ENCODE measurements at regions not wholly inside any gene's neighbourhood (a gene's known extent, or its start where the extent isn't known, plus 50 kb on each side); places are given as distances from the start of the nearest gene placed in this dataset.

DNA sequence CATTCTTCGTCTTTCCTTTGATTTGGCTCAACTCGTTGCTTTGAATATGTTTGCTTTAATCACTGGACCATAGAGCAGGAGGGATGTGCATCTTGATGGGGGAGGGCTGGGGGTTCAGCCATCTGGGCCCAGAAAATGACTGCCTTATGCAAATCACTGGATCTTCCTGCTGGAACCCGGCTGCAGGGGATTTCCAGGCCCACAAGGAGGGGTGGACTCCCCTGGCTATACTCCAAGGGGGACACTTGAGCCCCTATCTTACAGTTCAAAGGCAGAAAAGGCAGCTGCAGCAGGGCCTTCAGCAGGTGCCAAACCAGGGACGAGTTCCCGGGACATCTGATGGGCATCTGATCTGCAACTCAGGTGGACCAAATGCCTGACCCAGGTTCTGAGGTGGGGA, 122.5 kb downstream of the DICER1 start:
- no peaks in the 10 kb centered on the region for H3K4me1 Mint-ChIP-seq (ENCODE audit: low read depth, unreplicated experiment)
- BruUV-seq (replicated peaks) = no TSS peak
- H3K4me3 Mint-ChIP-seq (ENCODE audit: low read depth, unreplicated experiment) = no peak overlapping the region
- CTCF ChIA-PET = no interaction called here
- H3K9me3 Mint-ChIP-seq (ENCODE audit: low read depth, unreplicated experiment) = peaks cover 2% of the 10 kb centered on the region
- DNase-seq = no peak
- H3K36me3 Mint-ChIP-seq (ENCODE audit: insufficient read depth, unreplicated experiment) = no peaks in the 10 kb centered on the region
- TF ChIP-seq, protein P1, sequence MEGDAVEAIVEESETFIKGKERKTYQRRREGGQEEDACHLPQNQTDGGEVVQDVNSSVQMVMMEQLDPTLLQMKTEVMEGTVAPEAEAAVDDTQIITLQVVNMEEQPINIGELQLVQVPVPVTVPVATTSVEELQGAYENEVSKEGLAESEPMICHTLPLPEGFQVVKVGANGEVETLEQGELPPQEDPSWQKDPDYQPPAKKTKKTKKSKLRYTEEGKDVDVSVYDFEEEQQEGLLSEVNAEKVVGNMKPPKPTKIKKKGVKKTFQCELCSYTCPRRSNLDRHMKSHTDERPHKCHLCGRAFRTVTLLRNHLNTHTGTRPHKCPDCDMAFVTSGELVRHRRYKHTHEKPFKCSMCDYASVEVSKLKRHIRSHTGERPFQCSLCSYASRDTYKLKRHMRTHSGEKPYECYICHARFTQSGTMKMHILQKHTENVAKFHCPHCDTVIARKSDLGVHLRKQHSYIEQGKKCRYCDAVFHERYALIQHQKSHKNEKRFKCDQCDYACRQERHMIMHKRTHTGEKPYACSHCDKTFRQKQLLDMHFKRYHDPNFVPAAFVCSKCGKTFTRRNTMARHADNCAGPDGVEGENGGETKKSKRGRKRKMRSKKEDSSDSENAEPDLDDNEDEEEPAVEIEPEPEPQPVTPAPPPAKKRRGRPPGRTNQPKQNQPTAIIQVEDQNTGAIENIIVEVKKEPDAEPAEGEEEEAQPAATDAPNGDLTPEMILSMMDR (IDR thresholded peaks at IDR 0.05; ENCODE audit: unreplicated experiment) = no peak
- no peak overlapping the region for H3K27ac Mint-ChIP-seq (ENCODE audit: unreplicated experiment)
- peaks cover 56% of the 10 kb centered on the region for H3K27me3 Mint-ChIP-seq (ENCODE audit: unreplicated experiment)
- intact Hi-C loops (cut with micrococcal nuclease; ENCODE audit: unreplicated experiment) = no loop called here

DNA sequence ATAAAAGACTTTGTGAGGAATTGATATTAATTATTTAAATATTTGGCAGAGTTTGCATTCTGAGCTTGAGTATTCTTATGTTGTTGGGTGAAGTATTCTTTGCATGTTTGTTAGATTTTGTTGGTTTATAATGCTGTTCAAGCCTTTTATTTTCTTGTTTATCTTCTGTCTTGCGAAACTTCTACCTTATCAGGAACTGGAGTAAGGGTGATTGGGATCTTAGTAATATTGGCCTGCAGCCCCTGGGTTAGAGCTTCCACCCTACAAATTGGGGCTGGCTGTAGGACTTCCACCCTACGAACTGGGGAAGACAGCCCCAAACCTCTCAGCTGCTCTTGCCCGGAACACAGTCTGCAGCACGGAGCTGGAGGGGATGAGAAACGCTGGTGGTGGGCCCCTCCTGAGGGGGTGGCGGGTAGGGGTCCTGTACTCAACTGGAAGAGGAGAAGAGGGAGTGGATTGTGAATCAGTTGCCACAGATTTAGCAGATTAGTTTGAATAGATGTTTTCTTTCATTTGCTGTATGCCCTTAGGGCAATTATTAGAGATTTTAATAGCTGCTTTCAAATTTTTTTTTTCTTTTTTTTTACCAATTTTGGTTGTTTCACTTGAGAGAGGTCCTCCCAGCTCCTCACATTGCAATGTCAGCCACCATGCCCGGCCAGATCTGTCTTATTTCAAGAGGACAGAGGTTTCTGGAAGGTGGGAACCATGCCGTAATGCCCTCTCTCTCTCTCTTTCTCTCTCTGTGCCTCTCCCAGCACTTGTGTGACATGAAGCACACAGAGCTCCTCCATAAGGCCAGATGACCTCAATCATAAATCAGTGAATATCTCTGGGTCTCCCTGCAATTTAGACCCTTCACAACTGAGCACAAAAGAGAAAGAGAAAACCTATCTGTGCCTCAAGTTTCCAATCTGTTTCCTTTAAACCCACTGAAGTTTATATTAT, 123.4 kb downstream of the DICER1 start:
- Mint-ChIP-seq H3K4me1 (ENCODE audit: low read depth, unreplicated experiment) (no peaks in the 10 kb centered on the region), H3K4me3 (ENCODE audit: low read depth, unreplicated experiment) (no peak overlapping the region), H3K36me3 (ENCODE audit: insufficient read depth, unreplicated experiment) (no peaks in the 10 kb centered on the region), H3K9me3 (ENCODE audit: low read depth, unreplicated experiment) (peaks cover 2% of the 10 kb centered on the region), H3K27me3 (ENCODE audit: unreplicated experiment) (peaks cover 56% of the 10 kb centered on the region), H3K27ac (ENCODE audit: unreplicated experiment) (no peak overlapping the region)
- CTCF ChIA-PET = no interaction called here
- DNase-seq = no peak
- intact Hi-C loops (cut with micrococcal nuclease; ENCODE audit: unreplicated experiment) = no loop called here
- BruUV-seq (replicated peaks) = no TSS peak
- TF ChIP-seq, protein P1 (IDR thresholded peaks at IDR 0.05; ENCODE audit: unreplicated experiment) = no peak

DNA sequence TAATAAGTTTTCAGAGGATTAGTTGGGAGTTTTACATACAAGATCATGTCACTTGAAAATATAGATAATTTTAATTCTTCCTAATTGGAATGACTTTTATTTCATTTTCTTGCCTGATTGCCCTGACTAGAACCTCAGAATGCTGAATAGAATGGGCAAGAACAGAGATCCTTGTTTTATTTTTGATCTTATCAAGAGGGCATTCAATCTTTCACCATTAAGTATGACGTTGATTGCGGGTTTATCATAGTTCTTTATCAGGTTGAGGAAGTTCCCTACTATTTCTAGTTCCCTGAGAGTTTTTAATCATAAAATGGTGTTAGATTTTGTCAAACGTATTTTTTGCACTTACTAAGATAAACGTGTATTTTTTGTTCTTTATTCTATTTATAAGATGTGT, 124.3 kb downstream of the DICER1 start:
- intact Hi-C loops (cut with micrococcal nuclease; ENCODE audit: unreplicated experiment) = no loop called here
- TF ChIP-seq, protein P1 (IDR thresholded peaks at IDR 0.05; ENCODE audit: unreplicated experiment) = no peak
- H3K36me3 Mint-ChIP-seq (ENCODE audit: insufficient read depth, unreplicated experiment) = no peaks in the 10 kb centered on the region

DNA sequence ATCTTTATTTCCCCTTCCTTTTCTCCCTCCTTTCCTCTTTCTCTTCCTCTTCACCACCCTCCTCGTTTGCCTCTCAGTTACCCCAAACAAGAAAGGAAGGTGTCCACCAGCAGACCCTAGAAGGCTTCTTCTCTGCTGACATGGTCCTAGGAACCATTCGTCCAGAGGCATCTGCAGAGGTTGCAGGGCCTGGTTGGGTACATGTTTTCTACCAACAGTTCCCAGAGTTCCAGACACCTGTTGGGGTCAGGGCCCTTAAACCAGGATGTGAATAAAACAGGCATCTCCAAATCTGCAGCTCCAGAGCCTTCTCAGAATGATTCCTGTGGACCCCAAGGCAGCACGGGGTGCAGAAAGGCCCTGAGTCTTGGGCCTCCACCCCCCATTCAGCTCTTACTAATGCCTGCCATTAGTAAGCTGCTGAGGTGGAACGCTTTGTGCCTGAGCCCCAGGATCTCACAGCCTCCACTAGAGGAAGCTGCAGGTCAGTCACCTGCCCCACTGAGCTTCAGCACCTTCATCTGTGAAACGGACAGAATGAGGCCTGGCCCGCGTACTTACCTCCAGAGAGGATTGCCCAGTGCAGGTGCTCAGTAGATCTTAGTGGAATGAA, 130.4 kb downstream of the DICER1 start:
- DNase-seq = no peak
- Mint-ChIP-seq H3K36me3 (ENCODE audit: insufficient read depth, unreplicated experiment) (no peaks in the 10 kb centered on the region), H3K4me1 (ENCODE audit: low read depth, unreplicated experiment) (no peaks in the 10 kb centered on the region), H3K27ac (ENCODE audit: unreplicated experiment) (no peak overlapping the region), H3K9me3 (ENCODE audit: low read depth, unreplicated experiment) (no peaks in the 10 kb centered on the region), H3K27me3 (ENCODE audit: unreplicated experiment) (peaks cover 61% of the 10 kb centered on the region), H3K4me3 (ENCODE audit: low read depth, unreplicated experiment) (no peak overlapping the region)
- BruUV-seq (replicated peaks) = no TSS peak
- CTCF ChIA-PET = no interaction called here
- intact Hi-C loops (cut with micrococcal nuclease; ENCODE audit: unreplicated experiment) = no loop called here
- TF ChIP-seq, protein P1 (IDR thresholded peaks at IDR 0.05; ENCODE audit: unreplicated experiment) = no peak

More for the DNA sequence above, 124.3 kb downstream of the DICER1 start:
- peaks cover 56% of the 10 kb centered on the region for H3K27me3 Mint-ChIP-seq (ENCODE audit: unreplicated experiment)
- DNase-seq = no peak
- BruUV-seq (replicated peaks) = no TSS peak
- no peaks in the 10 kb centered on the region for H3K4me1 Mint-ChIP-seq (ENCODE audit: low read depth, unreplicated experiment)
- no peak overlapping the region for H3K4me3 Mint-ChIP-seq (ENCODE audit: low read depth, unreplicated experiment)
- peaks cover 2% of the 10 kb centered on the region for H3K9me3 Mint-ChIP-seq (ENCODE audit: low read depth, unreplicated experiment)
- no peak overlapping the region for H3K27ac Mint-ChIP-seq (ENCODE audit: unreplicated experiment)
- CTCF ChIA-PET = no interaction called here

Measured in Calu3 (cell line).